ENCODE measurements at regions not wholly inside any gene's neighbourhood (a gene's known extent, or its start where the extent isn't known, plus 50 kb on each side); places are given as distances from the start of the nearest gene placed in this dataset.

- DNase-seq, result no peak
Measured at GRCh38 chr1:72911656-72912055, 629.3 kb upstream of the NEGR1 start.

GRCh38 chr1:72896256-72896655, 613.9 kb upstream of the NEGR1 start:
- DNase-seq, result no peak

DNA sequence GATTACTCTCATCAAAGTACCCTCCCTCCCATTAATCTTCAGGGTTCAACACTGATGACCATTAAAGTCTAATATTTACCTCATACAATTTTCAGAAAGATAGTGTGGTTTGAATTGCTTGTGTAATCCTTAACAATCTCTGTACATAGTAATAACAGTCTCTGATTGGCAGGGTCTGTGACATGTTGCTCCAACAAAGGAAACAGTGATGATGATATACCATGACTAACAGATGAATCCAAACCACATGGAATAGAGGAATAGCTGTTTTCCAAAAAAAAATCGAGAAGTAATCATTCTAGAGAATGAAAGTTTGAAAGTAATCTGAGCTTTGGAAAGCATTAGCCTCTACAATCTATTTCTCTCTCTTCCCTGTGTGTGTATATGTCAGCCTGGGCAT, 610.1 kb upstream of the NEGR1 start:
- DNase-seq, result no peak

DNA sequence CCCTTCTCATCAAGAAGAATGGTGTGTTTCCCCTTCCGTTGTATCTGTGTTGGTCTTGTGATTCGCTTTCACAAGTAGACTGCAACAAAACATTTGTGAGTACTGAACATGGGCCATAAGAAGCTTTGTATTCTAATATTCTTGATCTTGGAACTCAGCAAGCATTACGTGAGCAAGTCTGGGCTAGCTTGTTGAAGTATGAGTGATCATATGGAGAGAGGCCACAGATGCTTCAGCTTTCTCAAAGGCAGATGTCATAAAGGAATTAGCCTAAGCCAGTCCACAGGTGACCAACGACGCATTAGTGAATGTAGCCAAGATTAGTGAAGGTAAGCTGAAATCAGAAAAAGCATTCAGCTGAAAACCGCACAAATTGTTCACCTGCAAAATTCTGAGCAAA, 609.6 kb upstream of the NEGR1 start:
- DNase-seq, result no peak

DNA sequence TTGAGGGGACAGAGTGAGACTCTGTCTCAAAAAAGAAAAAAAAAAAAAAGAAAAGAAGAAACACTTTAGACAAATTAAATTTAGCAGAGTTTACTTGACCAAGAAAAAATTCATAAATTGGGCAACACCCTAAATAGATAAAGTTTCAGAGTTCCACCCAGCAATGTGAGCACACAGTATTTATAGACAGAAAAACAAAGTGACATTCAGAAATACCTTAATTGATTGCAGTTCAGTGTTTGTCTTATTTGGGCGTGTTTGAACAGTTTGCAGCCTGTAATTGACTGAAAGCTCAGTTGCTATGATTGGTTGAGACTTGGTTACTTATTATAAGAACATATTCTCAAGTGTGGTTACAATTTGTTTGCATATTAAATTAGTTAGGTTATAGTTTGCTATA, 603.5 kb upstream of the NEGR1 start:
- no peak for DNase-seq

- no peak for DNase-seq
Measured at GRCh38 chr1:72885017-72885416, 602.7 kb upstream of the NEGR1 start.

DNA sequence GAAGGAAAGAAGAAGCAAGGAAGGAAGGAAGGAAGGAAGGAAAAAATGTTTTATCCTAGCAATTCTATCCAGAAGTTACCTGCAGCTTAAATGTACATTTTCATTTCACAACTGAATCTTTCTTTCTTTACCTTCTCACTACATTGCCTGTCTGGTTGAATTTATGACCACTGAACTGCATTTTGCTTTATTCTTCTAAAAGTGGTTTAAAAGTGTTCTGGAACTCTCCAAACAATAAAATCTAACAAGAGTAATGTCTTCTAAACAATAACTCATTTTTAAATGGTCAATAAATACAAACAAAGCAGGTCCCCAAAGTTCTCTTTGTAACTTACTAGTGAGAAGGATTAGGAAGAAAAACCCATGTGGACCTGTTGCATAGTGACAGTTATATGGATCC, 587.5 kb upstream of the NEGR1 start:
- DNase-seq, result no peak

- no peak for DNase-seq
Measured at GRCh38 chr1:72869441-72869840, 587.1 kb upstream of the NEGR1 start.

GRCh38 chr1:72851597-72851996, 569.3 kb upstream of the NEGR1 start:
- no peak for DNase-seq

DNA sequence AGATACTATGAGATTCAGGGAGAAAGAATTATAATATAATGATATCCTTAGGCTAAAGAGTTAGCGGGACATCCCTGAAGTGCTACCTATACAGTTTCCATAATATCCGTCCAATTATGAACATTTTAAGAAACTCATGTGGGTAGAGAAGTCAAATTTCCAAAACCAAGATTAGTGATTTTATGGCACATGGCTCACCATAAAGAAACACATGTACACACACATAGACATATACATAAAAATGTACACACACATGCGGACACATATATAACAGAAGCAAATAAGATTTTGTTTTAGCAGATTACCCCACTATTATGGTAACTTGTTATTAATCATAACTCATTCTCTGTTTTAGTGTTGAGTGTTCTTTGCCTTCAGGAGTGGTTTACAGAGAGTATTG, 566.7 kb upstream of the NEGR1 start:
- DNase-seq, result no peak

DNA sequence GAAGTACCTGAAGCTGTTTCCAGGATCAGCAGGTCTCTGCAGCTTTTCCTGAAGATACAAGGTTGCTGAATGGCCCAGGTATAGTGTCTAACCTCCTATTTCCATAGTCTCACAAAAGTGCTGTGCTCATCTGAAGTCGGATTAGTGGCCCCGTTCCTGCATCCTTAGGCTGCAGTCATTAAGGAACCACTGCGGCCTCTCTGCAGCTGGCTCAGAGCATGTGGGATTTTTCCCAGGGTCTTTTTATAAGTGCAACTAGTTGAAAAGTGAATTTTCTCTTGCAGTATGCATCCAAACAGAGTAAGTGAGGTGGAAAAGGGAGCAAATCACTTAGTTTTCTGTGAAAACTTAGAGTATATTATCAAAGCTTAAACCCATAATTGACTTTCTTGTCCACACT, 565.3 kb upstream of the NEGR1 start:
- no peak for DNase-seq

- no peak for DNase-seq
Measured at GRCh38 chr1:72846476-72847278, 564.3 kb upstream of the NEGR1 start.

DNA sequence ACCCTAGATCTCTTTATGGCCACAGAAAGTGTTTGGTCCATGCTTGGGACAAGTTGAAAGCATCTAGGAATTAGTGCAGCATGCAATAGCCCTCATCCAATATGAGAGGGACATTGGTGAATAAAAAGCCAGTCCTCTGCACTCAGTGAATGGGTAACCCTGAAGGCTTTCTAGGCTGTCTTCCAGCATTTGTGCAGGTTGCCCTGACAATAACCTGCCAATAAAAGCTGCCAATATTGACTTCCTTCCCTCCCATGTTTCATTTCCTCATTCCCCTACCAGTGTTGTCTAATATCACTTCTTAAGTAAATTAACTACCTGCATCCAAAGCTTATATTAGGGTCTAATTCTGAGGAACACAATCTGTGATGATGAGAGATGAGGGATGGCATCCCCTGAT, 563.6 kb upstream of the NEGR1 start:
- DNase-seq, result no peak

GRCh38 chr1:72845381-72845780, 563.0 kb upstream of the NEGR1 start:
- no peak for DNase-seq

DNA sequence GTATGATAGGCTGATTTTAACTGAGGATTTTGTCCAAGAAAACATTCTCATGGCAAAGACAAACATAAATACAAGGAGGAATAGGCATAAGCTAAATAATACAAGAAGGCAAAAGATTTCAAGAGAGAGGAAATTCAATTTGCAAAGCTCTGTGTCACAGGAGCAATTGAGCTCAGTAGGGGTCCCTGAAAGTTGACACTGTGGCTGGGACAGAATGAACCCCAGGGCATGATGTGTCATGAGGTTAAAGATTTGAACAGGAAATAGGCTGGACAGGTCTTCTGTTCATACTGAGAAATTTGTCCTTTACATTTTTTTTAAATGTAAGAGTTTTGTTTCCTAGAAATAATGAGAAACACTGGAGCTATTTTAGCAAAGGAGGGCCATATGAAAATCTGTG, 555.4 kb upstream of the NEGR1 start:
- DNase-seq, result no peak

- DNase-seq, result no peak
Measured at GRCh38 chr1:72830606-72831390, 548.5 kb upstream of the NEGR1 start.

DNA sequence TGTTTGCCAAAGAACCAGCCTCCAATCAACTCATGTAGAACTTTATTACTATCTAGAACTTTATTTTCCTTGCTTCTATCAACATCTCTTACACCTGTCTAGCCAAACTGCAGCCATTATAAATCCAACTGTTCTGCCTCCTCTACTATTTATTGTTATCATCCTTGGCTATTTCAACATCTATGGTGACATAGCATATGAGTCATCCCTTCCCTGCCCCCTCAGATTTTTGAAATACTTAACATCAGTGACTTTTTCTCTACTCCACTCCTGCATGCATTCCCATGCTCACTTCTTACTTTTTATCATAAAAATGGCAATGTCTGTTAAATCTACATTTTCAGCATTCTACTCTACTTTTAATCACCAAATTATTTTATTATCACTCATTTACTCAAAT, 544.9 kb upstream of the NEGR1 start:
- no peak for DNase-seq

DNA sequence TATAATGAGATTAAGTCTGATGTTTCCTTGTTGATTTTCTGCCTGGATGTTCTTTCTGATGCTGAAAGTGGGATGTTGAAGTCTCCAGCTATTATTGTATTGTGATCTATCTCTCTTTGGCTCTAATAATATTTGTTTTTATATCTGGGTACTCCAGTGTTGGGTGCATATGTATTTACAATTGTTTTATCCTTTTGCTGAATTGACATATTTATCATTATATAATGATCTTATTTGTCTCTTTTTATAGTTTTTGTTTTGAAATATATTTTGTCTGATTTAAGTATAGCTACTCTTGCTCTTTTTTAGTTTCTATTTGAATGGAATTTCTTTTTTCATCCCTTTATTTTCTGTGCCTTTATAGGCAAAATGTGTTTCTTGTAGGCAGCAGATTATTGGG, 522.2 kb upstream of the NEGR1 start:
- no peak for DNase-seq

GRCh38 chr1:72781038-72781437, 498.7 kb upstream of the NEGR1 start:
- DNase-seq, result no peak

DNA sequence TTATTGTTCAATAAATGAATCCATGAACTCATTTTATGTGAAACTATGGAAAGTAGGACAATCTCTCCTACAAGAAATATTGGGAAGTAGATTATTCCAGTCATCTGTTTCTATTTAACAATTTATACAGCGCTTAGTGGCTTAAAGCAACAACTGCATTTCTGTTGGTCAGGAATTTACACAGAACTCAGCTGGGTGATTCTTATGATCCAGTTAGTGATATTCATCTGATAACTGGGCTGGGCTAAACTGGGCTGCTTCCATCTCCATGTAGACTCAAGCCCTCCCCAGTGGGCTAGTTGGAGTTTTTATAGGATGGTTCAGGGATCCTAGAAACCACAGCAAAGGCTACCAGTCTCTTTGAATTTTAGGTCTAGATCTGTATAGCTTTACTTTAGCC, 497.9 kb upstream of the NEGR1 start:
- DNase-seq, result no peak

DNA sequence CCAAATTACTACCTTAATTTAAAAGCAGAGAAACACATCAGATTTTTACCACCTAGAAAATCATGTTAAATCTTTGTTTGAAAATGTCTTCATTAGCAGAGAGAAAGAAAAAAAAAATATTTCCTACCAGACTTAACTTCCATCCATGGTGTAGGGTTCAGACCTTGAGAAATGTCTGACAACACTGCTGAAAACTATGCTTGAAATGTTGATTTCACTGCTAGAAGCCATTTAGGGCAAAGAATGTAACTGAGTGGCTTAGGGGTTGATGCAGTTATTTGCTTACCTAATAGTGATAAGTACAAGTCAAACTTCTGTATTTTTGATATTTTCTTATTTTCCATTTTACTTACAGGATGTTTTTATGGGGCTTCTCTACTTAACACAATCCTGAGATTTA, 495.6 kb upstream of the NEGR1 start:
- DNase-seq, result no peak

- DNase-seq, result no peak
Measured at GRCh38 chr1:72763481-72763880, 481.1 kb upstream of the NEGR1 start.

- no peak for DNase-seq
Measured at GRCh38 chr1:72759486-72759885, 477.1 kb upstream of the NEGR1 start.

DNA sequence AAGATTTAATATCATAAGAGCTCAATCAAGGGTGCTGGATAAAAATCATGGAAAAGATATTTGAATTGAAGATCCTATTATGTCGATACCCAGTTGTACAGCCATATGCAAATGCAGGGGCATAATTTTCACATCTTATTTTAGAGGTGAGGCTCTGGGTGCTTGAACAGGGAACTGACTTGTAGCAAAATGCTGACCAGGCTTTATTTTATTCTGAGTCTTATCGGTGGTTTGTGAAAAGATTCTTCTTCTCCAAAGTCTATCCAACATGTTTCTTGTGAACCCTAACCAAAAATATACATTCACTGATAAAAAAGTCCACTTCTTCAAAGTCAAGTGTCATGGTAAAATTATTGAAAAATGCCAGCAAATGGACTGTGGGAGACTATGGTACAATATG, 475.5 kb upstream of the NEGR1 start:
- DNase-seq, result no peak

GRCh38 chr1:72745413-72745812, 463.1 kb upstream of the NEGR1 start:
- DNase-seq, result no peak

Measured in CD4-positive, alpha-beta T cell treated with Interleukin-1 beta for 1 hour (primary cell).